HG02885 (cell line): ENCODE measurements at regions not wholly inside any gene's neighbourhood (a gene's known extent, or its start where the extent isn't known, plus 50 kb on each side); places are given as distances from the start of the nearest gene placed in this dataset.
A peak's percentile ranks its signal among the peaks of the same experiment; 100 is the strongest.
"Not testable (repeated sequence)": the region's sequence is repeated elsewhere in the genome, so short reads cannot be mapped to it uniquely, and the experiment has no call there.

Experiments
- ATAC-seq: cut with Tn5 transposase; IDR thresholded peaks from one replicate; pipeline ENCODE4 v1.9.1; 2021; ENCODE audit warnings: mild to moderate bottlenecking; ENCODE audit not compliant: unreplicated experiment, poor library complexity

- ATAC-seq: no peak
Measured at GRCh38 chr10:57715233-57715632, 552.5 kb downstream of the IPMK start.

GRCh38 chr10:57707300-57707658 is 560.4 kb downstream of the IPMK start:
- ATAC-seq: no peak

DNA sequence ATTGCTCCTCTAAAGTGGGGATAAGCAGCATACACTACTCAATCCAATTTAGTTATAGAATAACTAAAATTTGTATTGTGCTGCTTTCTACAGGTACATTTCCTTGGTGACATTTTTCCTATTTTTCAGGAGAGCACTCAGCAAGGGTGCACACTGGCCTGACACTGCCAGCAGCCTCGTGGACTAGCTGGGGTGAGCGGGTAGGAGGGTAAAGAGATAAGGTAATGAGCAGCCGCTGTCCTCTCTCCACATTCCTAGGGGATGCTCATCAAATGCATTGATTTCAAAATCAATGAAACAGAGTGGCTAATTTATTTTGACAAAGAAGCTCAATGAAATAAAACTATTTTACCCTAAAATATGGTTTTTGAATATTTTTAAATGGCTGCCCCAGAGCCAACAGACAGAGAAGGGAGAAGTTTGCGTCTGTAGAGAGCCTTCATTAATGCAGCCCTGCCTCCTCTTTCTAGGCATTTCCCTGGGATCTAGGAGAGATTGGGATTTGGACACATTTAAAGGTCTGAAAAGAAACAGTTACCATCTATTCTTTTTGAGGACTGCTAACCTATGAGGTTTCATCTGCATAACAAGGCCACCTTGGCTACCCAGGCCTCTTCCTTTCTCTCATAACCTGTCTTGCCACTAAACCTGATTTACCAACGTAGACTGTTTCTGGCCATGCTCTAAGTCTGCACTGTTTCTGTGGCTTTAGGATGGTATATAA is 561.0 kb downstream of the IPMK start:
- ATAC-seq: no peak

GRCh38 chr10:57706016-57706415 is 561.7 kb downstream of the IPMK start:
- ATAC-seq: no peak

GRCh38 chr10:57699944-57700343 is 567.8 kb downstream of the IPMK start:
- ATAC-seq: no peak

GRCh38 chr10:57696641-57697040 is 571.1 kb downstream of the IPMK start:
- no peak for ATAC-seq

- ATAC-seq: no peak
Measured at GRCh38 chr10:57694956-57695608, 572.6 kb downstream of the IPMK start.

GRCh38 chr10:57692255-57692980 is 575.3 kb downstream of the IPMK start:
- ATAC-seq: no peak

GRCh38 chr10:57689596-57690297 is 577.9 kb downstream of the IPMK start:
- ATAC-seq: no peak

DNA sequence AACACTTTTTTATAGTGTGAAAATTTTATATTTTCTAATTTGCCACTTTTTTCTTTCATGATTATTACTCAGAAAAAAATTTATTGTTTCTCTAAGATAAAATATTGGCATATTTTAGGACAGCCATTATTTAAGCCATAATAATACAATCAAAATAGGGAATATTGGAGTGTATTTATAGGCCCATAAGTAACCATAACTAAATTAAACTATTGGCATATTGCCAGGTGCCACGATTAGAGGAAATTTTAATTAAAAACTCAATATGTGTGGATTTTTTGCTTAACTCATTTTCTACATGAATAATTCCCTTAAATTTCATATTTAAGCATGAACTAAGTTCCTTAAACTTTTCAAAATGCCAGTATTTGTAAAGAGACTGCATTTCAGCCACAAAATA is 587.8 kb downstream of the IPMK start:
- ATAC-seq: no peak

DNA sequence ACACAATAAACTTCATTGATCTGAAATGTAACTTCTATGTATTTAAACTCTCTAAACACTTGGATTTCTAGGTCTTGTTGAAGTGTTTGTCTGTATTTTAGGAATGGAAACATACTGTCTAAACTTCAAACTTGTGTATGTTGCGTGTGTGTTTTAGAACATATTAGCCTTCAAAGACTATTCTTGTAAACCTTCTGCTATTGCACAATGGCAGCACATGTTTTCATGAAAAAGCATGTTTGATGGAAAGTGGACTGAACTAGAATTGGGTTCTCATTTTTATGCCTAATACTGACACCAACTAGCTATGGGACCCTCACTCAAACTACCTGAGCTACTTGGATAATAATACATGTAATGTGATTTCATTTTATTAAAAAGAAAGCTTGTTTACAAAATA is 592.6 kb downstream of the IPMK start:
- no peak for ATAC-seq

- ATAC-seq: no peak
Measured at GRCh38 chr10:57673446-57673960, 594.2 kb downstream of the IPMK start.

GRCh38 chr10:57664815-57665214 is 602.9 kb downstream of the IPMK start:
- no peak for ATAC-seq

DNA sequence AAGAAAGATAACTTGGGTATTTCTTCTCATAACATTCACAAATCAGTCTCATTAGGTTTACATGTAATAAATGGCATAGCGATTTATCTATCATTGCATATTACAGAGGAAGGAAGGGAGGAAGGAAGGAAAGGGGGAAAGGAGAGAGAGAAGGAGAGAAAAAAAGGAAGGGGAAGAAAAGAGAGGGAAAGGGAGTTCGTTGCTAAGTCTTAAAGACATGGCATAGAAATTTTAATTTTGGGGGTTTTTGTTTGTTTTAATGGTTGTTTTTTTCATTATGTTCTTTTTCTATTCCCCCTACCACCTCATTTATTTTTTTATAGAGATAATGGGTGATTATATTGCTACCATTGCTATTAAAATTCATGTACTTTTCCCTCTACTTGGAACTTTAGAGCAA is 604.3 kb downstream of the IPMK start:
- ATAC-seq: no peak

GRCh38 chr10:57661206-57661605 is 606.5 kb downstream of the IPMK start:
- no peak for ATAC-seq

- ATAC-seq: peak; percentile 98
Measured at GRCh38 chr10:57657164-57657765, 610.4 kb downstream of the IPMK start.

DNA sequence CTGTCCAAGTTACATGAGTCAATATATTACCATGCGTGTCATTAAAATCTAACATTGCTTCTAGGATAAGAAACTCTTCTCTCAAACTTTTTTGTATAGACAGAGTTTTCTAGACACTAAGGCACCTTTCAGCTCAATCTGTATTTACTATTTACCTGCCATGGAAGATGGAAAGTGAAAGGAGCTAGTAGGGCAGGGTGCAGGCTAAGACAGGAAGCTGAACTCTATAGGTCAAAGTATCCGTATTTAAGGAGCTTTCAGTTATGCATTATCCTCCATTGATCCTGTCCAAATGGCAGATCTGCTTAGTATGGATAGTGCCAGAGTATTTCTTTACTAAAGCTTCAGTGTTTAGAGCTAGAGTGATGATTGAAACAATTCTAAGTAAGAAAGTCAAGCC is 612.8 kb downstream of the IPMK start:
- ATAC-seq: no peak

DNA sequence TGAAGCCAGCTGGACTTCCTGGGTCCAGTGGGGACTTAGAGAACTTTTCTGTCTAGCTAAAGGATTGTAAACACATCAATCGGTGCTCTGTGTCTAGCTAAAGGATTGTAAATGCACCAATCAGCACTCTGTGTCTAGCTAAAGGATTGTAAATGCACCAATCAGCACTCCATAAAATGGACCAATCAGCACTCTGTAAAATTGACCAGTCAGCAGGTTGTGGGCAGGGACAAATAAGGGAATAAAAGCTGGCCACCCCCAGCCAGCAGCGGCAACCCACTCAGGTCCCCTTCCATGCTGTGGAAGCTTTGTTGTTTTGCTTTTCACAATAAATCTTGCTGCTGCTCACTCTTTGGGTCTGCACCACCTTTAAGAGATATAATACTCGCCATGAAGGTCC is 622.6 kb downstream of the IPMK start:
- not testable (repeated sequence) for ATAC-seq

DNA sequence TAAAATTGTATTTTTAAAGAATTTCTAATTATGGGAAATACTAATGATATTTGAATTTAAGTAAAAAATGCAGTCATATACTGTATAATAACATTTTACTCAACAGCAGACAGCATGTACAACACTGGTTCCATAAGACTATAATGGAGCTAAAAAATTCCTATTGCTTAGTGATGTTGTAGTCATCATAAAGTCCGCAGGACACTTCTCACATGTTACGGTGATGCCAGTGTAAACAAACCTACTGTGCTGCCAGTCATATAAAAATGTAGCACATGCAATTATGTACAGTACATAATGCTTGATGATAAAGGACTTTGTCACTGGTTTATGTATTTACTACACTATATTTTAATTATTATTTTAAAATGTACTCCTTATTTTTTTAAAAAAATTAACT is 629.3 kb downstream of the IPMK start:
- ATAC-seq: no peak

DNA sequence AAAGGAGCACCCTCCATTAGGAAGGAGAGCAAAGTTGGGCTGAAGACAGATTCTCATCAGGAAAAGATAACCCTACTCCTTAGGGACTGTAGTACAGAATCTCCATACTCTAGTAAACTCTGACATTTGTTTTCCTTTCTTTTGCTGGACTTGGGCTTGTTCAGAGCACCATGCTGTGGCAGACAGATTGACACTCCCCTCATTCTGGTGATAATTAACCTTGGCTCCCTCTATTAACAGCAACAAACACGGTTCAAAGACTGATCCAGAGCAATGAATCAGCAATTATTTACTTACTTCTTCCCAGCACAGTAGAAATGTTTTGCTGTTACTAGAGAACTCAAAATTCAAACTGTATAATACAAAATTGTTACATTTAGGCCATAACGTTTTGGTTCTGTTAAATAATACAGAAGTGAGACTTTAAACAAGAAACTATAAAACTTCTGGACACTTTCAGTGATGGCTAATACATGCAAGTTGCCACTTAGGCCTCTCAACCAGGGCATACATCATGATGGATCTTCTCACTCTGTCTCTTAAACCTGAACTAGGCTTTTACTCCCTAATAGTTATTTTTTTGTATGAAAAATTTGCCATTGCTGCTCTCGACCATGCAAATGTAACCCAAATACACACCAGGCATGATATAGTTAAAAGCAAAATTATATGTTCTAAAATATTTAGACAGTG is 639.0 kb downstream of the IPMK start:
- no peak for ATAC-seq
